ENCODE measurements at regions not wholly inside any gene's neighbourhood (a gene's known extent, or its start where the extent isn't known, plus 50 kb on each side); places are given as distances from the start of the nearest gene placed in this dataset.

DNA sequence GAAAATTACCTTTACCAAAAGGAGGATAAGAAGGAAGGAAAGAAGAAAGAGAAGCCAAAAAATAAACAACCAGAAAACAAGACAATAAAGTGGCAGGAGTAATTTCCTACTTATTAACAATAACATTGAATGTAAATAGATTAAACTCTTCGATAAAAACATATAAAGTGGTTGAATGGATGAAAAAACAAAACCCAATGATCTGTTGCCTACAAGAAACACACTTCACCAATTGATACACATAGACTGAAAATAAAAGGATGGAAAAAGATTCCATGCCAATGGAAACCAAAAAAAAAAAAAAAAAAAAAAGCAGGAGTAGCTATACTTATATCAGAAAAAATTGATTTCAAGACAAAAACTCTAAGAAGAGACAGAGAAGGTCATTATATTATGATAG, 518.9 kb downstream of the BCKDHB start:
- H3K27me3 ChIP-seq (ENCODE audit: control insufficient read depth, insufficient read depth, low read length), result no peaks in the 10 kb centered on the region
- no peaks in the 10 kb centered on the region for H3K36me3 ChIP-seq (ENCODE audit: control insufficient read depth, insufficient read depth, low read length)
- H3K4me1 ChIP-seq (ENCODE audit: control insufficient read depth, insufficient read depth, low read length), result no peaks in the 10 kb centered on the region
- H3K9me3 ChIP-seq (ENCODE audit: control insufficient read depth, low read length), result no peaks in the 10 kb centered on the region
- no peak overlapping the region for H3K4me3 ChIP-seq (ENCODE audit: low read length)
- H3K9ac ChIP-seq (ENCODE audit: low read length), result no peak overlapping the region

DNA sequence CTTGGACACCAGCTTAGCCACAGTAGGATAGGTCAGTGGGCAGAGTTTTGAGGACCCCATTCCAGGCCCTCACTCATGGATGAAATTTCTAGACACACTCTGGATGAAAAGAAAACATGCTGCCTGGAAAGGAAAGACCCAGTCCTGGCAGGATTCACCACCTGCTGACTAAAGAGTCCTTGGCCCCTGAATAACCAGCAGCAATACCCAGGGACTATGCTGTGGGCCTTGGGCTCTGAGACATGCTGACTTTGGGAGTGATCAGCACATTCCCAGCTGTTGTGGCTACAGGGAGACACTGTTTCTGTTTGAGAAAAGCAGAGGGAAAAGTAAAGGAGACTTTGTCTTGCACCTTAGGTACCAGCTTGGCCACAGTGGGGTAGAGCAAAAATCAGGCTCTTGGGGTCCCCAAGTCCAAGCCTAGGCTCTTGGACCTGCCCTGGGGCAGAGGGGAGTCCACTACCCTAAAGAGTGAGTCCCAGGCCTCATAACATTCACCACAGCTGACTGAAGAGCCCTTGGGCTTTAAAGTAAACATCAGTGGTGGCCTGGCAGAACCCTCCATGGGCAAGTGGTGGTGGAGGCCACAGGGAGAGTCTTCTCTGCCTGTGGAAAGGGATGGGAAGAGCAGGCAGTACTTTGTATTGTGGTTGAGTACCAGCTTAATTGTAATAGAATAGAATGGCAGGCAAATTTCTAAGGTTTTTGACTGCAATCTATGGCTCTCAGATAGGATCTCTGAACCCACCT, 516.8 kb downstream of the BCKDHB start:
- Histone ChIP-seq H3K36me3 (ENCODE audit: control insufficient read depth, insufficient read depth, low read length) (no peaks in the 10 kb centered on the region), H3K9me3 (ENCODE audit: control insufficient read depth, low read length) (no peaks in the 10 kb centered on the region), H3K27me3 (ENCODE audit: control insufficient read depth, insufficient read depth, low read length) (no peaks in the 10 kb centered on the region), H3K9ac (ENCODE audit: low read length) (no peak overlapping the region), H3K4me3 (ENCODE audit: low read length) (no peak overlapping the region), H3K4me1 (ENCODE audit: control insufficient read depth, insufficient read depth, low read length) (no peaks in the 10 kb centered on the region)

DNA sequence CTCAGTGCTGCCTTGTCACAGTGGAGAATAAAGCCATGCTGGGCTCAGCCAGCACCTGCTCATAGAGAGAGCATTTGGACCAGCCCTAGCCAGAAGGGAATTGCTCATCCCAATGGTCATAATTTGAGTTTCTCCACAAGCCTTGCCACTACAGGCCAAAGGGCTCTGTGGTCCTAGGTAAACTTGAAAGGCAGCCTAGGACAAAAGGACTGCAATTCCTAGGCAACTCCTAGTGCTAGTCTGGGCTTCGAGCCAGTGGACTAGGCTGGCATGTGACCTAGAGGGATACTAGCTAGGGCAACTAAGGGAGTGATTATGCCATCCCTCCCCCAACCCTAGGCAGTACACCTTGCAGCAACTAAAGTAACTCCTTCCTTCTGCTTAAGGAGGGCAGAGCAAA, 516.2 kb downstream of the BCKDHB start:
- Histone ChIP-seq H3K9me3 (ENCODE audit: control insufficient read depth, low read length) (no peaks in the 10 kb centered on the region), H3K4me3 (ENCODE audit: low read length) (no peak overlapping the region), H3K4me1 (ENCODE audit: control insufficient read depth, insufficient read depth, low read length) (no peaks in the 10 kb centered on the region), H3K36me3 (ENCODE audit: control insufficient read depth, insufficient read depth, low read length) (no peaks in the 10 kb centered on the region), H3K9ac (ENCODE audit: low read length) (no peak overlapping the region), H3K27me3 (ENCODE audit: control insufficient read depth, insufficient read depth, low read length) (no peaks in the 10 kb centered on the region)

DNA sequence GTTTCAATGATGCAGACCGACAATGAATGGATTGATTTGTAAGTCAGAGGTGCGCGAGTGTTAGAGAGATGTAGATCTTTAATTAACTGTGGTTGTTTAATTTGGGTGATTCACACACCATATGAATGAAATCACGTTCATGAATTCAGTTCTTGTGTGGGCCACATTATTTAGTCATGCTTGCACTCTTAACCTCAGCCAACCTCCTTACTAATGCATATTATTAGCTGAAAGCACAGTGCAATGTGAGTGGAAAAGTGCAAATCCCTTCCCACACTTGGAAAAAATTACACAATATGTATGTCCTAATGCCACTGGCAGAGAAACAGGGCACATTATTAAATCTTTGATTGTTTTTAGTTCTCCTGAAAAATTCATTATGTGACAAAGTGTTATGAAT, 512.5 kb downstream of the BCKDHB start:
- Histone ChIP-seq H3K9ac (ENCODE audit: low read length) (no peak overlapping the region), H3K27me3 (ENCODE audit: control insufficient read depth, insufficient read depth, low read length) (no peaks in the 10 kb centered on the region), H3K4me3 (ENCODE audit: low read length) (no peak overlapping the region), H3K9me3 (ENCODE audit: control insufficient read depth, low read length) (no peaks in the 10 kb centered on the region), H3K36me3 (ENCODE audit: control insufficient read depth, insufficient read depth, low read length) (no peaks in the 10 kb centered on the region), H3K4me1 (ENCODE audit: control insufficient read depth, insufficient read depth, low read length) (no peaks in the 10 kb centered on the region)

DNA sequence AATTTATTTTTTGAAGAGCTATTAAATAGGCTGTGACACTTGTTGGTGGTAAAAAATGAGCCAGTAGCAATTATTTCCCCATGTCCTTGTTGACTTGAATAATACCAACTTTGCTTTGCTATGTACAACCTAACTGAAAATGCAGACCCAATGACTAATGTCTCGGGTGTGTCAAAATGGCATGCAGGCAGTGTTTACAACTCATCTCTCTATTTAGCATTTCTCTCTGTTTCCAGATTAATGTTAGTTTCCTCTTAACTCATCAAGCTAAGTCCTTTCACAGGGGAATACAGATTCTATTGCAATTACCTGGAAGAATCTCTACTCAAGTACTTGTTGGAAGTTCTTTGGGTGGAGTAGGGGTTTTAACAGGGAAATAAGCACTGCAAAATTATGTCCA, 504.4 kb downstream of the BCKDHB start:
- H3K36me3 ChIP-seq (ENCODE audit: control insufficient read depth, insufficient read depth, low read length), result no peaks in the 10 kb centered on the region
- H3K9me3 ChIP-seq (ENCODE audit: control insufficient read depth, low read length), result no peaks in the 10 kb centered on the region

DNA sequence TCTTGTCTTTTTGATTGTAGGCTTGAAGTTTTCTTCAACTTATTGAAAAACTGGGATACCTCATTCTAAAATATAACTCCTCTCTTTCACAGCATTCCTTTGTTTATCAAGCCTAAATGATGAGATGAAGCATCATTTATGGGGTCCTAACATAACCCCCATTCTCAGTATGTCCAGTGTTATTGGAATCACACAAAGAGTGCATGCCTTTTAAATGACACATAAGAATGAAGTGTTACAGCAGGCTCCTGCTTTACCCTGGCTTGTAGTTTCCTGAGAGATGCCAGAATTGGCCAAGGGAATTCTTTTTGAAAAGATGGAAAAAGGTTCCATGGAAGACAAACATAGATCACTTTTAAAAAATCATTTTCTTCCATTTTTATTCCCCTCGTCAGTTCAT, 502.4 kb downstream of the BCKDHB start:
- Histone ChIP-seq H3K36me3 (ENCODE audit: control insufficient read depth, insufficient read depth, low read length) (no peaks in the 10 kb centered on the region), H3K9ac (ENCODE audit: low read length) (no peak overlapping the region), H3K4me1 (ENCODE audit: control insufficient read depth, insufficient read depth, low read length) (no peaks in the 10 kb centered on the region), H3K4me3 (ENCODE audit: low read length) (no peak overlapping the region), H3K9me3 (ENCODE audit: control insufficient read depth, low read length) (no peaks in the 10 kb centered on the region), H3K27me3 (ENCODE audit: control insufficient read depth, insufficient read depth, low read length) (no peaks in the 10 kb centered on the region)

More for the DNA sequence above, 504.4 kb downstream of the BCKDHB start:
- Histone ChIP-seq H3K27me3 (ENCODE audit: control insufficient read depth, insufficient read depth, low read length) (no peaks in the 10 kb centered on the region), H3K9ac (ENCODE audit: low read length) (no peak overlapping the region), H3K4me1 (ENCODE audit: control insufficient read depth, insufficient read depth, low read length) (no peaks in the 10 kb centered on the region), H3K4me3 (ENCODE audit: low read length) (no peak overlapping the region)

DNA sequence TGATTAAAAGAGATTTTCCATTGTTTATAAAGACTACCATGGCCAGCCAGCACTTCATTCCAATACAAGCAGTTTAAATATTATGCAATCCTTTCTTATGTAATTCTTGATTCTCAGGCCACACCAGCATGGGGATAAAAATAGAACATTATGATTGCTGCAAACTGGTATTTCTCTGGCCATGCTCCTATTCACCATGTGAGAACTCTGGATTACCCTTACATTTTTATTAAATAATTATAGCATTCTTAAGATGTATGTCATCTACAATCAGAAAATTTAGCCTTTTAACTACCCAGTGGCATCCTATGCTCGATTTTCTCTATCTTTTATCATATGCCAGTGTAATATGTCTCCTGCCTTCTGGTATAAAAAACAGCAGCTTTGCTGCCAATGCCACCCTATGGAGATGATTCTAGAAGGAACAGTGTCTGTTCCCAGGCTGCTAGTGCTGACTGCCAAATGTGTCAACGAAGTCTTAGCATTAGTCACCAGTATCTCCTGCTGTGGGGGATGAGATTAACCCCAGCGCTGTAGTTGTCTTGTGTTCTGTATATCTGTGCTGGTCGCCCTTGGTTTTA, 501.4 kb downstream of the BCKDHB start:
- H3K4me3 ChIP-seq (ENCODE audit: low read length), result no peak overlapping the region
- no peaks in the 10 kb centered on the region for H3K36me3 ChIP-seq (ENCODE audit: control insufficient read depth, insufficient read depth, low read length)
- H3K9me3 ChIP-seq (ENCODE audit: control insufficient read depth, low read length), result no peaks in the 10 kb centered on the region
- H3K27me3 ChIP-seq (ENCODE audit: control insufficient read depth, insufficient read depth, low read length), result no peaks in the 10 kb centered on the region
- no peak overlapping the region for H3K9ac ChIP-seq (ENCODE audit: low read length)
- H3K4me1 ChIP-seq (ENCODE audit: control insufficient read depth, insufficient read depth, low read length), result no peaks in the 10 kb centered on the region

DNA sequence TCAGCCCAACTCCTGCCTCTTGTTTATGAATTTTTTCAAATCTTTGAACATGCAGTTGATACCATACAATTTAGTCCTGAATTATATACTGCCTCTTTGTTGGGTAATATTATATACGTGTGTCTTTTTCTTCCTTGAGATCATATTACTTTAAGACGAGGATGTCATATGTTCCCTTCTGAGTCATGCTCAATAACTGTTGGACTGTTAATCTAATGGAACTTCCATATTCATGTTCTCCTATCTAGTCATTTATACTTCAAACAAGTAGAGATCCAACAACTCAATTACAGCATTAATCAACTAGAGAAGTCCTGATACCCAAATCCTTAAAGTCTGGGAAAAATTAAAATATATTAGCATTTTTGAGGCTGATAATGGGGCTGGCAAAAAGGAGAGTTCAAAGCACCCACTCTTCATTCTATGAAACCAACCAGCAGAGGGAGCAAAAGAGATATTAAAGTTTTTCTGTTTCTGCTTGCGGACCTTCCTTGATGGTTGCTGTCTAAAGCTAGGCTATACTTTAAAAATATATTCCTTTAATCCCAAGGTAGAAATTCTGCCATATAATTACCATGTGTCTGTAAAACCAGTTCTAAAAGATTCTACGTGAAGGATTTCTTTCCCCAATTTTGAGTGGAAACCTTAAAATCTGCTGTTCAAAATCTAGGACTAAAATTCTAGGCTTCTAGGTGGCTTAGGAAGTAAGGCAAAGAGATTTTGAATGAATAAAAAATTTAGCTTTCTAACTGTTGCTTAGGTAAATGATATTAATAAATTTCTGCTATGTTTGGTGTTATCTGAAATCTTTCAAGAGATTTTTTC, 498.9 kb downstream of the BCKDHB start:
- H3K9ac ChIP-seq (ENCODE audit: low read length), result no peak overlapping the region
- no peak overlapping the region for H3K4me3 ChIP-seq (ENCODE audit: low read length)
- no peaks in the 10 kb centered on the region for H3K27me3 ChIP-seq (ENCODE audit: control insufficient read depth, insufficient read depth, low read length)
- no peaks in the 10 kb centered on the region for H3K4me1 ChIP-seq (ENCODE audit: control insufficient read depth, insufficient read depth, low read length)
- H3K36me3 ChIP-seq (ENCODE audit: control insufficient read depth, insufficient read depth, low read length), result no peaks in the 10 kb centered on the region
- no peaks in the 10 kb centered on the region for H3K9me3 ChIP-seq (ENCODE audit: control insufficient read depth, low read length)

DNA sequence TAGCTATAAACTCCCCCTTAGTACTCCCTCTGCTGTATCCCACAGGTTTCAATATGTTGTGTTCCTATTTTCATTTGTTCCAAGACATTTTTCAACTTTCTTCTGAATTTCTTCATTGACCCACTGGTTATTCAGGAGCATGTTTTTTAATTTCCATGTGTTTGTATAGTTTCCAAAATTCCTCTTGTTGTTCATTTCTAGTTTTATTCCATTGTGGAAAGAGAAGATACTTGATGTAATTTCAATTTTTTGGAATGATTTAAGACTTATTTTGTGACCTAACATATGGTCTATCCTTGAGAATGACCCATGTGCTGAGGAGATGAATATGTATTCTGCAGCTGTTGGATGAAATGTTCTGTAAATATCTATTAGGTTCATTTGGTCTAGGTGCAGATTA, 497.2 kb downstream of the BCKDHB start:
- Histone ChIP-seq H3K27me3 (ENCODE audit: control insufficient read depth, insufficient read depth, low read length) (no peaks in the 10 kb centered on the region), H3K4me3 (ENCODE audit: low read length) (no peak overlapping the region), H3K4me1 (ENCODE audit: control insufficient read depth, insufficient read depth, low read length) (no peaks in the 10 kb centered on the region), H3K9me3 (ENCODE audit: control insufficient read depth, low read length) (no peaks in the 10 kb centered on the region), H3K9ac (ENCODE audit: low read length) (no peak overlapping the region), H3K36me3 (ENCODE audit: control insufficient read depth, insufficient read depth, low read length) (no peaks in the 10 kb centered on the region)

DNA sequence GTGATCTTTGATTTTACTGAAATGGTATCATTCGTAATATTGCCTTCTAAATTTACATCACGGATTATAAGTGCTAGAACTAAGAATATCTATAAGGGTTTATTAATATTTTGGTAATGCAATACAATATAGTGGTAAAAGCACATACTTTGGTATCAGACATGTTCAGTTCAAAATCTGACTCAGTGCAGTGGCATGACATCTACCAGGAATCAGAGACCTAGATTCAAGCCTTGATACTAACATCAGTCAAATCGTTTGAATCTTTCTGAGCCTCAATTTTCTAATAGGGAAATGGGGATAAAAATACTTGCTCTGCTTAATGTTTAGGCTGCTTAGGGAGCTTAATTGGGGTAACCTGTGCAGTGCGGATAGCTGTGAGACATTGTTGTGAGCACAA, 488.0 kb downstream of the BCKDHB start:
- no peaks in the 10 kb centered on the region for H3K27me3 ChIP-seq (ENCODE audit: control insufficient read depth, insufficient read depth, low read length)
- no peak overlapping the region for H3K9ac ChIP-seq (ENCODE audit: low read length)
- H3K4me1 ChIP-seq (ENCODE audit: control insufficient read depth, insufficient read depth, low read length), result no peaks in the 10 kb centered on the region
- H3K4me3 ChIP-seq (ENCODE audit: low read length), result no peak overlapping the region
- no peaks in the 10 kb centered on the region for H3K9me3 ChIP-seq (ENCODE audit: control insufficient read depth, low read length)
- no peaks in the 10 kb centered on the region for H3K36me3 ChIP-seq (ENCODE audit: control insufficient read depth, insufficient read depth, low read length)

DNA sequence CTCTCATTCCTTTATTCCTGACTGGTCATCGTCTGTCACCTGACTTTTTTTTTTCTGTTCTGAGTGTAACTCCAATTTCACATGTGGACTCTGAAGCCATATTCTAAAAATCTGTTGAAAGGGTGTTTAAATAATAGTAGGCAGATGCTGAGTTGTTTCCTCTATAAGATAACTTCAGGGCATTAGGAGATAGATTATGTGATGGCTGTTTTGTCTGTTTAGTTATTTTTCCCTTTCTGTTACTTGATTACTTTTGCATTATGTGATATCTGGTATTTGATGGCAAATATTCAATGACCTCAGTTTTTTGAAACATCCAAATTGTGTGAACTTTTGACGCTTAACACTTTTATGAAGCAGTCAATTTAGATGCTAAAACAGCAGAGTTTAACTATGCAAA, 486.0 kb downstream of the BCKDHB start:
- Histone ChIP-seq H3K9me3 (ENCODE audit: control insufficient read depth, low read length) (no peaks in the 10 kb centered on the region), H3K4me1 (ENCODE audit: control insufficient read depth, insufficient read depth, low read length) (no peaks in the 10 kb centered on the region), H3K36me3 (ENCODE audit: control insufficient read depth, insufficient read depth, low read length) (no peaks in the 10 kb centered on the region), H3K9ac (ENCODE audit: low read length) (no peak overlapping the region), H3K27me3 (ENCODE audit: control insufficient read depth, insufficient read depth, low read length) (no peaks in the 10 kb centered on the region), H3K4me3 (ENCODE audit: low read length) (no peak overlapping the region)

DNA sequence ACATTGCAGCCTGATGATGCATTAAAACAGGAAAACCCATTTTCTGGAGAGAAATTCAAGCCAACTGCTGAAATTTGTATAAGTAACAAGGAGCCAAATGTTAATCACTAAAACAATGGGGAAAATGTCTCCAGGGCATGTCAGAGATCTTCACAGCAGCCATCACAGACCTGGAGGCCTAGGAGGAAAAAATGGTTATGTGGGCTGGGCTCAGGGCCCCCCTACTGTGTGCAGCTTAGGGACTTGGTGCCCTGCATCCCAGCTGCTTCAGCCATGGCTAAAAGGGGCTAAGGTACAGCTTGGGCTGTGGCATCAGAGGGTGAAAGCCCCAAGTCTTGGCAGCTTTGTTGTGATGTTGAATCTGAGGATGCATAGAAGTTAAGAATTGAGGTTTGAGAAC, 479.8 kb downstream of the BCKDHB start:
- Histone ChIP-seq H3K36me3 (ENCODE audit: control insufficient read depth, insufficient read depth, low read length) (no peaks in the 10 kb centered on the region), H3K27me3 (ENCODE audit: control insufficient read depth, insufficient read depth, low read length) (no peaks in the 10 kb centered on the region), H3K9me3 (ENCODE audit: control insufficient read depth, low read length) (no peaks in the 10 kb centered on the region), H3K9ac (ENCODE audit: low read length) (no peak overlapping the region), H3K4me3 (ENCODE audit: low read length) (no peak overlapping the region), H3K4me1 (ENCODE audit: control insufficient read depth, insufficient read depth, low read length) (no peaks in the 10 kb centered on the region)

All from mucosa of stomach (tissue), 1 donor.